Neural progenitor cell (in vitro differentiated cells): ENCODE measurements at regions not wholly inside any gene's neighbourhood (a gene's known extent, or its start where the extent isn't known, plus 50 kb on each side); places are given as distances from the start of the nearest gene placed in this dataset.

Source experiments
- DNase-seq: peaks from one replicate; pipeline ENCODE4 v3.0.0-alpha.2; 2016; ENCODE audit warnings: low spot score
- H2AFZ ChIP-seq: fragments of 200-600 bp; sonication (generic); replicated peaks from 2 replicates; pipeline ENCODE4 v1.6.1; 2016; ENCODE audit warnings: antibody characterized with exemption
- H3F3A ChIP-seq: fragments of 200-600 bp; sonication (generic); 2 replicates; pipeline ENCODE4 v1.6.1; 2016; ENCODE audit warnings: antibody characterized with exemption, low read depth
- H3K27ac ChIP-seq: fragments of 200-600 bp; sonication (generic); 2 replicates; pipeline ENCODE4 v1.5.1; 2016; ENCODE audit warnings: mild to moderate bottlenecking
- H3K27me3 ChIP-seq: fragments of 200-600 bp; sonication (generic); 2 replicates; pipeline ENCODE4 v1.6.1; 2016; ENCODE audit warnings: mild to moderate bottlenecking, moderate library complexity
- H3K36me3 ChIP-seq: fragments of 200-600 bp; sonication (generic); 2 replicates; pipeline ENCODE4 v1.5.1; 2016
- H3K4me1 ChIP-seq: fragments of 200-600 bp; sonication (generic); 2 replicates; pipeline ENCODE4 v1.6.1; 2016; ENCODE audit warnings: mixed run types
- H3K4me2 ChIP-seq: fragments of 200-600 bp; sonication (generic); 2 replicates; pipeline ENCODE4 v1.6.1; 2016
- H3K4me3 ChIP-seq: fragments of 200-600 bp; sonication (generic); 2 replicates; pipeline ENCODE4 v1.5.1; 2016
- H3K79me2 ChIP-seq: fragments of 200-600 bp; sonication (generic); 2 replicates; pipeline ENCODE4 v1.6.1; 2016; ENCODE audit warnings: low read depth
- H3K9ac ChIP-seq: fragments of 200-600 bp; sonication (generic); 2 replicates; pipeline ENCODE4 v1.6.1; 2016
- H3K9me3 ChIP-seq: fragments of 200-600 bp; sonication (generic); 2 replicates; pipeline ENCODE4 v1.5.1; 2016; ENCODE audit warnings: low read depth
- H4K20me1 ChIP-seq: fragments of 200-600 bp; sonication (generic); 2 replicates; pipeline ENCODE4 v1.6.1; 2016; ENCODE audit warnings: low read depth
- H3K27ac Mint-ChIP-seq: 3 replicates; pipeline ENCODE4 v1.8.0; 2021; ENCODE audit warnings: mixed read lengths
- H3K27me3 Mint-ChIP-seq: 2 replicates; pipeline ENCODE4 v1.8.0; 2022; ENCODE audit warnings: low read depth, mild to moderate bottlenecking, inconsistent platforms, moderate library complexity, mixed read lengths; ENCODE audit not compliant: insufficient read depth
- H3K36me3 Mint-ChIP-seq: 3 replicates; pipeline ENCODE4 v1.8.0; 2021; ENCODE audit warnings: mixed read lengths
- H3K4me1 Mint-ChIP-seq: 3 replicates; pipeline ENCODE4 v1.8.0; 2021; ENCODE audit warnings: mixed read lengths
- H3K4me3 Mint-ChIP-seq: 3 replicates; pipeline ENCODE4 v1.8.0; 2021; ENCODE audit warnings: mild to moderate bottlenecking, moderate library complexity, mixed read lengths
- H3K9me3 Mint-ChIP-seq: 3 replicates; pipeline ENCODE4 v1.8.0; 2020; ENCODE audit warnings: mixed read lengths
- CTCF ChIP-seq: fragments of 200-600 bp; sonication (generic); IDR thresholded peaks from 2 replicates; pipeline ENCODE4 v1.5.1; 2017; ENCODE audit warnings: antibody characterized with exemption, mild to moderate bottlenecking
- EZH2 ChIP-seq: fragments of 200-600 bp; sonication (generic); IDR thresholded peaks from 2 replicates; pipeline ENCODE4 v1.6.1; 2017; ENCODE audit warnings: antibody characterized with exemption, mild to moderate bottlenecking, moderate library complexity
- EZH2phosphoT487 ChIP-seq: fragments of 200-600 bp; sonication (generic); IDR thresholded peaks from 2 replicates; pipeline ENCODE4 v1.6.1; 2017; ENCODE audit warnings: antibody characterized with exemption

- no peaks in the 10 kb centered on the region for H4K20me1 ChIP-seq
- no peaks in the 10 kb centered on the region for H3K79me2 ChIP-seq
- no peaks in the 10 kb centered on the region for H3K36me3 ChIP-seq
- H3K4me2 ChIP-seq = no peak overlapping the region
- no peaks in the 10 kb centered on the region for H3K9me3 ChIP-seq
- H3K4me1 Mint-ChIP-seq = peaks cover 36% of the 10 kb centered on the region
- peaks cover 6% of the 10 kb centered on the region for H3K9me3 Mint-ChIP-seq
- H3K27me3 ChIP-seq = peaks cover 5% of the 10 kb centered on the region
- no peak for TF ChIP-seq EZH2phosphoT487
- no peak for TF ChIP-seq EZH2
- TF ChIP-seq CTCF = no peak
- no peak overlapping the region for H3K4me3 Mint-ChIP-seq
- H3K27me3 Mint-ChIP-seq = peaks cover 8% of the 10 kb centered on the region
- H3K9ac ChIP-seq = no peak overlapping the region
- H3K4me3 ChIP-seq = no peak overlapping the region
- no peaks in the 10 kb centered on the region for H3K36me3 Mint-ChIP-seq
- DNase-seq = no peak
- peaks cover 8% of the 10 kb centered on the region for H3F3A ChIP-seq
- H3K27ac ChIP-seq = no peak overlapping the region
- no peak overlapping the region for H3K27ac Mint-ChIP-seq
- no peaks in the 10 kb centered on the region for H3K4me1 ChIP-seq
- no peak overlapping the region for H2AFZ ChIP-seq
Observed at GRCh38 chr16:73124097-73124652, 76.2 kb upstream of the ZFHX3 start.

- no peak overlapping the region for H3K27ac ChIP-seq
- Mint-ChIP-seq H3K4me3 (no peak overlapping the region), H3K9me3 (peaks cover 9% of the 10 kb centered on the region), H3K4me1 (peaks cover 35% of the 10 kb centered on the region), H3K27ac (peak overlapping the region; percentile 47), H3K27me3 (peaks cover 6% of the 10 kb centered on the region), H3K36me3 (peaks cover 1% of the 10 kb centered on the region)
- no peaks in the 10 kb centered on the region for H3K4me1 ChIP-seq
- DNase-seq = no peak
- no peaks in the 10 kb centered on the region for H3K79me2 ChIP-seq
- no peaks in the 10 kb centered on the region for H3K9me3 ChIP-seq
- no peaks in the 10 kb centered on the region for H4K20me1 ChIP-seq
- no peaks in the 10 kb centered on the region for H3K36me3 ChIP-seq
- peaks cover 8% of the 10 kb centered on the region for H3F3A ChIP-seq
- TF ChIP-seq EZH2phosphoT487 = no peak
- TF ChIP-seq CTCF = no peak
- no peak for TF ChIP-seq EZH2
- H3K4me2 ChIP-seq = no peak overlapping the region
- H2AFZ ChIP-seq = no peak overlapping the region
- H3K9ac ChIP-seq = no peak overlapping the region
- H3K4me3 ChIP-seq = no peak overlapping the region
- peaks cover 3% of the 10 kb centered on the region for H3K27me3 ChIP-seq
Observed at GRCh38 chr16:73122604-73123391, 74.9 kb upstream of the ZFHX3 start.

- H3K4me3 Mint-ChIP-seq = no peak overlapping the region
- no peak for TF ChIP-seq EZH2phosphoT487
- no peak for TF ChIP-seq EZH2
- no peak for TF ChIP-seq CTCF
- H3F3A ChIP-seq = no peaks in the 10 kb centered on the region
- H3K27ac Mint-ChIP-seq = no peak overlapping the region
- H3K9ac ChIP-seq = no peak overlapping the region
- no peaks in the 10 kb centered on the region for H3K9me3 ChIP-seq
- no peaks in the 10 kb centered on the region for H3K4me1 ChIP-seq
- peaks cover 5% of the 10 kb centered on the region for H3K9me3 Mint-ChIP-seq
- H2AFZ ChIP-seq = no peak overlapping the region
- no peaks in the 10 kb centered on the region for H3K4me1 Mint-ChIP-seq
- H3K79me2 ChIP-seq = no peaks in the 10 kb centered on the region
- peaks cover 2% of the 10 kb centered on the region for H3K36me3 Mint-ChIP-seq
- no peak overlapping the region for H3K27ac ChIP-seq
- H3K4me3 ChIP-seq = no peak overlapping the region
- H3K27me3 ChIP-seq = no peaks in the 10 kb centered on the region
- no peak overlapping the region for H3K4me2 ChIP-seq
- peaks cover 6% of the 10 kb centered on the region for H3K27me3 Mint-ChIP-seq
- no peak for DNase-seq
- no peaks in the 10 kb centered on the region for H4K20me1 ChIP-seq
- H3K36me3 ChIP-seq = no peaks in the 10 kb centered on the region
Observed at GRCh38 chr16:73116576-73116975, 68.6 kb upstream of the ZFHX3 start.
